Activated CD8-positive, alpha-beta memory T cell treated with anti-CD3 and anti-CD28 coated beads for 48 hours (primary cell): ENCODE measurements at regions not wholly inside any gene's neighbourhood (a gene's known extent, or its start where the extent isn't known, plus 50 kb on each side); places are given as distances from the start of the nearest gene placed in this dataset.
"Not testable (repeated sequence)": the region's sequence is repeated elsewhere in the genome, so short reads cannot be mapped to it uniquely, and the experiment has no call there.

ENCODE experiments used
- DNase-seq, 3 experiments: peaks; one replicate each; pipeline ENCODE4 v3.0.0-alpha.2; 2020; ENCODE audit warnings: low read depth in 2 of 3, low spot score in 2 of 3

- no peak for DNase-seq
Observed at GRCh38 chrX:2574271-2574670, 73.5 kb upstream of the DHRSX start.

DNA sequence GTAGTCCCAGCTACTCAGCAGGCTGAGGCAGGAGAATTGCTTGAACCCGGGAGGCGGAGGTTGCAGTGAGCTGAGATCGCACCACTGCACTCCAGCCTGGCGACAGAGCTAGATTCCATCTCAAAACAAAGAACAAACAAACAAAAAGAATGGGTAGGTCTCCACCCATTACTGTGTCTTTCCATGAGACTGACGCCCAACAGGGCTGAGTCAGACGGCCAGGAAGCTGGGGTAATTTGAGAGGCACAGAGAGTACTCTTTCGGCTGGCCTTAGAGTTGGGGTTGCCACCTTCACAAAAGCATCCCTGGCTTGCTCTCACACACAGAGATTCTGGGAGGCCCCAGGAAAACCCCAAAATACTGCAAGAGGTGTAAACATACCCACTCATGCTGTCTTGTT, 72.0 kb upstream of the DHRSX start:
- DNase-seq, result no peak

- no peak for DNase-seq
Observed at GRCh38 chrX:2568125-2568524, 67.3 kb upstream of the DHRSX start.

GRCh38 chrX:2566055-2566454, 65.3 kb upstream of the DHRSX start:
- no peak for DNase-seq

- DNase-seq, result no peak
Observed at GRCh38 chrX:2561456-2561855, 60.7 kb upstream of the DHRSX start.

DNA sequence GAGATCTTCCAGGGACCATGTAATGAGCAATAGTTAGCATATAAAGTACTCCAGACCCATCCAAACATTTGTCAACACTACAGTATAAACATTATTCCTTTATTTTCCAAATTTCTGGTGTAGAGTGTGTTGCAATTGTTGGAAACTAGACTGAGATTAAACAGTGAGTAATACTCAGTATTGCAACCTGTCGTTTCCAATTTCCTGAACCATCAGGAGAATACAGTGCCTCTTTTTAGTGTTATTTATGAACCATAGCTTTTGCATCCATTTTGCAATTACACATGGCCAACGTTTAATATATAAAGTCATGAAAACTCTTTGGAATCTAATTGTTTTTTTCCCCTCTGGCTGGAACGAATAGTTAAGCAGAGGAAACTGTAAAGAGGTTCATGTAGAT, 58.3 kb upstream of the DHRSX start:
- DNase-seq, result no peak

DNA sequence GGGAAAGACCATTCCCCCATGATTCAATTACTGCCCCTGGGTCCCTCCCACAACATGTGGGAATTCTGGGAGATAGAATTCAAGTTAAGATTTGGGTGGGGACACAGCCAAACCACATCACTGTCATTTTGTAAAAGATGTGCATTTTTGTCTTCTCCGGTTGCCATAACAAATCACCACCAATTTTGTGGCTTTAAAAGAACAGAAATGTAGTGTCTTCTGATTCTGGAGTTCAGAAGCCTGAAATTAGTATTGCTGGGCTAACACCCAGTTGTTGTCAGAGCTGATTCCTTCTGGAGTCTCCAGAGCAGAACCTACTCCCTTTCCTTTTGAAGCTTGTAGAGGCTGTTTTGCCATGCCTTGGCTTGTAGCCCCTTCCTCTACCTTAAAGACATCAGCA, 54.1 kb upstream of the DHRSX start:
- no peak for DNase-seq

- DNase-seq, result not testable (repeated sequence)
Observed at GRCh38 chrX:2554066-2554465, 53.3 kb upstream of the DHRSX start.

DNA sequence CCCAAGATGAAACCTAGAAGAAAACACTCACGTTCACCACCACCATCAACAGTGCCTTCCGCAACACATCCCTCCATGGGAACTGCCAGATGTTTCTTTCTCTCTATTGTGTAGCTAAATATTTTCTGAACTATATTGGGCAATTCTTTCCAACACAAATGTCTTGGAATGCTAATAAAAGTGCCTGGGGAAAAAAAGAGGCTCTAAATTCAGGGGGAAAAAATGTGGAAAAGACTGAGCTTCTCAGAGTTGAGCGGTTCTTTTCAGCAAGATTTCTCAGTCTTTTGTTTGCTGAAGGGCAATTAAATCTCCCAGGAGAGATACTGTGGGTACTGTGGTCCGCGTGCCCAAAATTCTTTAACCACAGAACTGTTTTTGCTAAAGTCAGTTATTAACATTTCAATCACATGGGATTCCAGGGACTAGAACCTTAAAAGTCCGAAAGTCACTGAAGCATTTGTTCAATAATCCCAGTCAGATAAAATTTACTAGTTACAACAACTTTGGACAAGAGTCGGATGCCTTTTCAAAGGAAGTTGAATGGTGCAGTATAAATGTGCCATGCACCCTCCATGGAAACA, 51.9 kb upstream of the DHRSX start:
- DNase-seq, result no peak

DNA sequence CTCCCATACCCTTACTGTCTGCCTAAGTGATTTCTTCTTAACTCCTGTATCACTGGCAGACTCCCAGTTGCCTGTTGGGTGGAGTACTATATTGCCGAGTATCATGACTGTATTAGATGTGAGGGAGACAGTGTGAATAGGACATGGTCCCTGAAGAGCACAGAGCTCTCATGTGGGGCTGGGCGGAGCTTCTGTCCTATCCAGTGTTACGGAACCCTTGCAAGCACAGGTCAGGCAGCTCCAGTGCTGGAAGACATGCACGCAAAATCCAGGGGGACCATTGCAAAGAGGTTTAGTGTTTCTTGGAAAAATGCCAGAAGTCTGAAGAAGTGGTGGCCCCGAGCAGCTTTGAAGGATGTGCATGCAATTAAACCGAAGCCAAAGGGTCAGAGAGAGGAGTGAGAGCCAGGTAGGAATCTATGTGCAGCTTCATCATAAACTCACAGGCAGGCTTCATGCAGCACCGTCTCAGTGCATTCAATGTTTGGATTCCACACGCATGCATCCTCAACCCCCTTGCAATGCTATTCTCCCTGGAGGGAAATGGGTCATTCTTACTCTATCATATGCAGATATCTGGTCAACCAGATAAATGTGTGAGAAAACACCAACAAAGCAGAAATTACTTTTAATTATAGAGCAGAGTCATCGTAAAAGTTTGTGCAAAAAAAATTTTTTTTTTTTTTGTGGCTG, 49.7 kb upstream of the DHRSX start:
- no peak for DNase-seq
